ENCODE measurements at regions not wholly inside any gene's neighbourhood (a gene's known extent, or its start where the extent isn't known, plus 50 kb on each side); places are given as distances from the start of the nearest gene placed in this dataset.
A peak's percentile ranks its signal among the peaks of the same experiment; 100 is the strongest.

- Histone ChIP-seq H3K4me1 (peaks cover 27% of the 10 kb centered on the region), H3K27me3 (no peaks in the 10 kb centered on the region), H3K27ac (no peak overlapping the region), H3K9ac (no peak overlapping the region), H3K9me3 (ENCODE audit: low read depth) (peaks cover 4% of the 10 kb centered on the region), H3F3A (ENCODE audit: low read depth) (no peaks in the 10 kb centered on the region), H3K36me3 (no peaks in the 10 kb centered on the region), H4K20me1 (ENCODE audit: low read depth) (no peaks in the 10 kb centered on the region), H2AFZ (replicated peaks) (no peak overlapping the region), H3K79me2 (ENCODE audit: low read depth) (no peaks in the 10 kb centered on the region), H3K4me2 (no peak overlapping the region), H3K4me3 (no peak overlapping the region)
- Mint-ChIP-seq H3K9me3 (peaks cover 9% of the 10 kb centered on the region), H3K4me3 (no peak overlapping the region), H3K27me3 (ENCODE audit: insufficient read depth, low read depth) (peaks cover 14% of the 10 kb centered on the region), H3K36me3 (no peaks in the 10 kb centered on the region), H3K27ac (no peak overlapping the region), H3K4me1 (peaks cover 39% of the 10 kb centered on the region)
- TF ChIP-seq CTCF (IDR thresholded peaks at IDR 0.05) (no peak), EZH2phosphoT487 (IDR thresholded peaks at IDR 0.05) (no peak), EZH2 (IDR thresholded peaks at IDR 0.05) (no peak)
- no peak for DNase-seq (ENCODE audit: low spot score)
Measured at GRCh38 chr1:5720484-5720883, 271.7 kb downstream of the NPHP4 start.

GRCh38 chr1:5720045-5720444 lies 272.2 kb downstream of the NPHP4 start:
- Mint-ChIP-seq H3K4me1 (peaks cover 35% of the 10 kb centered on the region), H3K4me3 (no peak overlapping the region), H3K27ac (no peak overlapping the region), H3K9me3 (peaks cover 12% of the 10 kb centered on the region), H3K27me3 (ENCODE audit: insufficient read depth, low read depth) (peaks cover 17% of the 10 kb centered on the region), H3K36me3 (no peaks in the 10 kb centered on the region)
- Histone ChIP-seq H3K9me3 (ENCODE audit: low read depth) (peaks cover 6% of the 10 kb centered on the region), H3K27ac (no peak overlapping the region), H3K4me3 (no peak overlapping the region), H3K27me3 (no peaks in the 10 kb centered on the region), H3K4me2 (no peak overlapping the region), H4K20me1 (ENCODE audit: low read depth) (no peaks in the 10 kb centered on the region), H3K4me1 (peaks cover 27% of the 10 kb centered on the region), H3F3A (ENCODE audit: low read depth) (no peaks in the 10 kb centered on the region), H2AFZ (replicated peaks) (no peak overlapping the region), H3K36me3 (no peaks in the 10 kb centered on the region), H3K9ac (no peak overlapping the region), H3K79me2 (ENCODE audit: low read depth) (no peaks in the 10 kb centered on the region)
- TF ChIP-seq CTCF (IDR thresholded peaks at IDR 0.05) (no peak), EZH2phosphoT487 (IDR thresholded peaks at IDR 0.05) (no peak), EZH2 (IDR thresholded peaks at IDR 0.05) (no peak)
- no peak for DNase-seq (ENCODE audit: low spot score)

- Histone ChIP-seq H2AFZ (replicated peaks) (peak overlapping the region; percentile 80), H3K9ac (no peak overlapping the region), H4K20me1 (ENCODE audit: low read depth) (no peaks in the 10 kb centered on the region), H3K27ac (no peak overlapping the region), H3K79me2 (ENCODE audit: low read depth) (no peaks in the 10 kb centered on the region), H3K9me3 (ENCODE audit: low read depth) (peaks cover 6% of the 10 kb centered on the region), H3K4me2 (peak overlapping the region; percentile 48), H3K36me3 (no peaks in the 10 kb centered on the region), H3K4me3 (no peak overlapping the region), H3K27me3 (no peaks in the 10 kb centered on the region), H3F3A (ENCODE audit: low read depth) (no peaks in the 10 kb centered on the region), H3K4me1 (peaks cover 27% of the 10 kb centered on the region)
- TF ChIP-seq CTCF (IDR thresholded peaks at IDR 0.05) (peak; percentile 43), EZH2 (IDR thresholded peaks at IDR 0.05) (no peak), EZH2phosphoT487 (IDR thresholded peaks at IDR 0.05) (no peak)
- Mint-ChIP-seq H3K4me1 (peaks cover 32% of the 10 kb centered on the region), H3K27me3 (ENCODE audit: insufficient read depth, low read depth) (peaks cover 19% of the 10 kb centered on the region), H3K36me3 (peaks cover 2% of the 10 kb centered on the region), H3K4me3 (no peak overlapping the region), H3K9me3 (peaks cover 18% of the 10 kb centered on the region), H3K27ac (peak overlapping the region; percentile 66)
- peak; percentile 67 for DNase-seq (ENCODE audit: low spot score)
Measured at GRCh38 chr1:5718831-5719632, 273.2 kb downstream of the NPHP4 start.

Data from neural progenitor cell (in vitro differentiated cells).